Natural killer cell treated with Interleukin-12 subunit alpha and Interleukin-12 subunit beta and Interleukin-15 and Interleukin-18, amount 100 ng/mL, for 72 hours (primary cell): ENCODE measurements at regions not wholly inside any gene's neighbourhood (a gene's known extent, or its start where the extent isn't known, plus 50 kb on each side); places are given as distances from the start of the nearest gene placed in this dataset.

Source experiments
- ATAC-seq, 2 donors: fragments of 150-1000 bp; cut with Tn5 transposase in 1 of 2; sonication (Bioruptor Pico), chemical (Tn5 transposase) in 1 of 2; 2 replicates each; pipeline ENCODE4 v1.10.0; 2021
- DNase-seq: peaks from one replicate; pipeline ENCODE4 v3.0.0; 2022; ENCODE audit warnings: low spot score
- H3K27ac Mint-ChIP-seq, 2 donors: 1 replicate in 1 of 2; 2 replicates in 1 of 2; pipeline ENCODE4 v1.8.0; 2022; ENCODE audit warnings: mixed read lengths in 2 of 2, mild to moderate bottlenecking in 1 of 2, moderate library complexity in 1 of 2
- H3K27me3 Mint-ChIP-seq, 2 donors: 1 replicate in 1 of 2; 2 replicates in 1 of 2; pipeline ENCODE4 v1.8.0; 2022; ENCODE audit warnings: mixed read lengths in 2 of 2
- H3K36me3 Mint-ChIP-seq: one replicate; pipeline ENCODE4 v1.8.0; 2022; ENCODE audit warnings: mixed read lengths
- H3K4me1 Mint-ChIP-seq, 2 donors: 1 replicate in 1 of 2; 2 replicates in 1 of 2; pipeline ENCODE4 v1.8.0; 2022; ENCODE audit warnings: low read depth in 2 of 2, mixed read lengths in 2 of 2, mild to moderate bottlenecking in 1 of 2
- H3K4me3 Mint-ChIP-seq: one replicate; pipeline ENCODE4 v1.8.0; 2022; ENCODE audit warnings: mixed read lengths
- H3K9me3 Mint-ChIP-seq: 2 replicates; pipeline ENCODE4 v1.8.0; 2022; ENCODE audit warnings: mixed read lengths

DNA sequence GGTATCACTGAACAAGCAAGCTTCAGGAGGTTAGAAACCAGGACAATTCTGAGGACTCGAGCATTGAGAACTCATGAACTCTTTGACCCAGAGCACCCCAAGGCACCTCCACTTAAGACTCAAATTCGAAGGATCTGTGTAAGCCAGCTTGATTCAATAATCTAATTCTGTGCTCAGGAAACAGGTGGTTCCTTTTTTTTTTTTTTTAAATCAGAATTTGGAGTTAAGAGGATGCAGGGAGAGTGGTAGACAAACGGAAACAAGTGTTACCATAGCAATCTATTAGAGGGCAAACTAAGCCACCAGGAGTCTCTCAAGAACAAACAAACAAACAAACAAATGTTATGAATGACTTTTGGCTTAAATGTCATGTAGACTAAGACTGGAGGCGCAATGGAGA is 53.8 kb upstream of the DPH5 start:
- DNase-seq (no peak), ATAC-seq (no peak)
- Mint-ChIP-seq H3K27ac (no peak overlapping the region), H3K27me3 (no peaks in the 10 kb centered on the region), H3K4me3 (no peak overlapping the region), H3K9me3 (peaks cover 2% of the 10 kb centered on the region), H3K4me1 (peaks cover 22 to 37% of the 10 kb centered on the region in 2 donors), H3K36me3 (peaks cover 12% of the 10 kb centered on the region)

- H3K36me3 Mint-ChIP-seq: peaks cover 11% of the 10 kb centered on the region
- DNase-seq (no peak), ATAC-seq (no peak)
- H3K27me3 Mint-ChIP-seq: no peaks in the 10 kb centered on the region
- peaks cover 2% of the 10 kb centered on the region for H3K9me3 Mint-ChIP-seq
- peaks cover 14 to 29% of the 10 kb centered on the region in 2 donors for H3K4me1 Mint-ChIP-seq
- H3K4me3 Mint-ChIP-seq: no peak overlapping the region
- H3K27ac Mint-ChIP-seq: no peak overlapping the region
Measured at GRCh38 chr1:101077849-101078248, 52.3 kb upstream of the DPH5 start.

GRCh38 chr1:101075926-101076325 is 50.3 kb upstream of the DPH5 start:
- Mint-ChIP-seq H3K27me3 (no peaks in the 10 kb centered on the region), H3K4me3 (no peak overlapping the region), H3K27ac (no peak overlapping the region), H3K36me3 (peaks cover 11% of the 10 kb centered on the region), H3K9me3 (no peaks in the 10 kb centered on the region), H3K4me1 (peaks cover 8 to 11% of the 10 kb centered on the region in 2 donors)
- no peak for DNase-seq
- no peak for ATAC-seq
